ENCODE measurements at regions not wholly inside any gene's neighbourhood (a gene's known extent, or its start where the extent isn't known, plus 50 kb on each side); places are given as distances from the start of the nearest gene placed in this dataset.

- TF ChIP-seq CTCF (IDR thresholded peaks at IDR 0.05) = no peak
- Histone ChIP-seq H3K4me1 (no peaks in the 10 kb centered on the region), H3K9me3 (no peaks in the 10 kb centered on the region), H3K27me3 (ENCODE audit: insufficient read depth in 3 of 3, low read length in 2 of 3) (no peaks in the 10 kb centered on the region), H3K36me3 (ENCODE audit: insufficient read depth in 1 of 2, low read depth in 1 of 2) (no peaks in the 10 kb centered on the region), H3K4me3 (no peak overlapping the region), H3K27ac (no peak overlapping the region)
- DNase-seq (no peak), ATAC-seq (no peak)
- WGBS, 3 donors = 18 to 31% (median 24%) methylated on average over 1 of the region's 1 CpG
- intact Hi-C loops (cut with DNase I) = no loop called here
These were observed 806.2 kb downstream of the NTRK3 start for GRCh38 chr15:87450314-87450713.

GRCh38 chr15:87439090-87439489 is 817.4 kb downstream of the NTRK3 start:
- peaks cover 0 to 3% (median 0%) of the 10 kb centered on the region in 3 donors for H3K27me3 ChIP-seq (ENCODE audit: insufficient read depth in 3 of 3, low read length in 2 of 3)
- intact Hi-C loops (cut with DNase I) = no loop called here
- no peak for TF ChIP-seq CTCF (IDR thresholded peaks at IDR 0.05)
- H3K4me3 ChIP-seq = no peak overlapping the region
- no peaks in the 10 kb centered on the region for H3K4me1 ChIP-seq
- no peaks in the 10 kb centered on the region for H3K36me3 ChIP-seq (ENCODE audit: insufficient read depth in 1 of 2, low read depth in 1 of 2)
- ATAC-seq (no peak), DNase-seq (no peak)
- H3K9me3 ChIP-seq = no peaks in the 10 kb centered on the region
- no peak overlapping the region for H3K27ac ChIP-seq
- 64 to 70% (median 69%) methylated on average over 2 of the region's 2 CpGs for WGBS, 3 donors

GRCh38 chr15:87433871-87434270 is 822.7 kb downstream of the NTRK3 start:
- Histone ChIP-seq H3K36me3 (ENCODE audit: insufficient read depth in 1 of 2, low read depth in 1 of 2) (no peaks in the 10 kb centered on the region), H3K27me3 (ENCODE audit: insufficient read depth in 3 of 3, low read length in 2 of 3) (peaks cover 0 to under 1% (median 0%) of the 10 kb centered on the region in 3 donors), H3K4me3 (no peak overlapping the region), H3K4me1 (no peaks in the 10 kb centered on the region), H3K9me3 (no peaks in the 10 kb centered on the region), H3K27ac (no peak overlapping the region)
- DNase-seq = no peak
- WGBS, 3 donors = 82 to 97% (median 94%) methylated on average over 1 of the region's 1 CpG
- no peak for TF ChIP-seq CTCF (IDR thresholded peaks at IDR 0.05)
- no peak for ATAC-seq
- intact Hi-C loops (cut with DNase I) = no loop called here

GRCh38 chr15:87429754-87430153 is 826.8 kb downstream of the NTRK3 start:
- intact Hi-C loops (cut with DNase I) = no loop called here
- DNase-seq = no peak
- no peaks in the 10 kb centered on the region for H3K4me1 ChIP-seq
- no peak for TF ChIP-seq CTCF (IDR thresholded peaks at IDR 0.05)
- H3K36me3 ChIP-seq (ENCODE audit: insufficient read depth in 1 of 2, low read depth in 1 of 2) = no peaks in the 10 kb centered on the region
- 45 to 53% (median 52%) methylated on average over 1 of the region's 1 CpG for WGBS, 3 donors
- no peaks in the 10 kb centered on the region for H3K9me3 ChIP-seq
- no peaks in the 10 kb centered on the region for H3K27me3 ChIP-seq (ENCODE audit: insufficient read depth in 3 of 3, low read length in 2 of 3)
- no peak overlapping the region for H3K27ac ChIP-seq
- ATAC-seq = no peak
- no peak overlapping the region for H3K4me3 ChIP-seq

GRCh38 chr15:87420017-87420416 is 836.5 kb downstream of the NTRK3 start:
- ATAC-seq (no peak), DNase-seq (no peak)
- Histone ChIP-seq H3K9me3 (no peaks in the 10 kb centered on the region), H3K27me3 (ENCODE audit: insufficient read depth in 3 of 3, low read length in 2 of 3) (no peaks in the 10 kb centered on the region), H3K27ac (no peak overlapping the region), H3K36me3 (ENCODE audit: insufficient read depth in 1 of 2, low read depth in 1 of 2) (no peaks in the 10 kb centered on the region), H3K4me3 (no peak overlapping the region), H3K4me1 (no peaks in the 10 kb centered on the region)
- WGBS, 3 donors = 52 to 67% (median 58%) methylated on average over 2 of the region's 2 CpGs
- intact Hi-C loops (cut with DNase I) = no loop called here
- TF ChIP-seq CTCF (IDR thresholded peaks at IDR 0.05) = no peak

Measured in psoas muscle (tissue), 7 donors.